ENCODE measurements at regions not wholly inside any gene's neighbourhood (a gene's known extent, or its start where the extent isn't known, plus 50 kb on each side); places are given as distances from the start of the nearest gene placed in this dataset.

DNA sequence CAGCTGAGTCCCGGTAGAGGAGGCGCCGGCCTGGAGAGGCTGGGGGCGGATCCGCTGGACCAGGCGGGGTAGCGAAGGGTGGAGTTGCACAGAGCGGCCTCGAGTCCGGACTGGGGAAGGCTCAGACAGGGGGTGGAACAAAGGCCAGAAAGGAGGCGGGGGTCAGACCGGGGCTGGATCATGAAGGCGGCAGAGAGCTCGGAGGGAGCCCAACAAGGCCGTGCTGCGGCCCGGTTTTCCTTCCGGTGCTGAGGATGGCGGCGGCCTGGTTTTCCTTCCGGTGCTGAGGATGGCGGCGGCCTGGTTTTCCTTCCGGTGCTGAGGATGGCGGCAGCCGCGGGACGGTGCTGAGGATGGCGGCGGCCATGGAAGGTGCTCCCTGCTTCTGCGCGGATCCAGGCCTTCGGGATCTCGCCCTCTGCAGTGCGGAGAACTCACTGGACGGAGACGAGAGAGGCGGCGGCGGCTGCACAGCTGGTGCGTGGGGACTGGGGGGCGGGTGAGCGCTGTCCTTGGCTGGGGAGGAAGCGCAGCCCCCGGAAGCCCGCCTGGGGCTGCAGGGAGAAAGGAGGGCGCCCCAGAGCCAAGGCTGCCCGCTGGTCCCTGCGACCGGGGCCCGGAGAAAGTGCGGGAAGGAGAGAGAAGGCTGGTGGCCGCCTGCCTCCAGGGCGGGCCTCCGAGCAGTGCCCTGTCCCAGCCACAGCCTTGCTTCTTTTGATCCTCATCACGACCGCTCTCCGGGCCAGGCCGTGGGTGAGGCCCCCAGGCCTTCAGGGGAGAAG lies 350.4 kb upstream of the B3GAT1 start:
- H3K4me3 ChIP-seq (ENCODE audit: control insufficient read depth, low read depth, low read length), result no peak overlapping the region
- TF ChIP-seq, protein P1, sequence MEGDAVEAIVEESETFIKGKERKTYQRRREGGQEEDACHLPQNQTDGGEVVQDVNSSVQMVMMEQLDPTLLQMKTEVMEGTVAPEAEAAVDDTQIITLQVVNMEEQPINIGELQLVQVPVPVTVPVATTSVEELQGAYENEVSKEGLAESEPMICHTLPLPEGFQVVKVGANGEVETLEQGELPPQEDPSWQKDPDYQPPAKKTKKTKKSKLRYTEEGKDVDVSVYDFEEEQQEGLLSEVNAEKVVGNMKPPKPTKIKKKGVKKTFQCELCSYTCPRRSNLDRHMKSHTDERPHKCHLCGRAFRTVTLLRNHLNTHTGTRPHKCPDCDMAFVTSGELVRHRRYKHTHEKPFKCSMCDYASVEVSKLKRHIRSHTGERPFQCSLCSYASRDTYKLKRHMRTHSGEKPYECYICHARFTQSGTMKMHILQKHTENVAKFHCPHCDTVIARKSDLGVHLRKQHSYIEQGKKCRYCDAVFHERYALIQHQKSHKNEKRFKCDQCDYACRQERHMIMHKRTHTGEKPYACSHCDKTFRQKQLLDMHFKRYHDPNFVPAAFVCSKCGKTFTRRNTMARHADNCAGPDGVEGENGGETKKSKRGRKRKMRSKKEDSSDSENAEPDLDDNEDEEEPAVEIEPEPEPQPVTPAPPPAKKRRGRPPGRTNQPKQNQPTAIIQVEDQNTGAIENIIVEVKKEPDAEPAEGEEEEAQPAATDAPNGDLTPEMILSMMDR (IDR thresholded peaks at IDR 0.05; ENCODE audit: control insufficient read depth, insufficient read depth, low read depth, low read length, missing control alignments), result no peak

DNA sequence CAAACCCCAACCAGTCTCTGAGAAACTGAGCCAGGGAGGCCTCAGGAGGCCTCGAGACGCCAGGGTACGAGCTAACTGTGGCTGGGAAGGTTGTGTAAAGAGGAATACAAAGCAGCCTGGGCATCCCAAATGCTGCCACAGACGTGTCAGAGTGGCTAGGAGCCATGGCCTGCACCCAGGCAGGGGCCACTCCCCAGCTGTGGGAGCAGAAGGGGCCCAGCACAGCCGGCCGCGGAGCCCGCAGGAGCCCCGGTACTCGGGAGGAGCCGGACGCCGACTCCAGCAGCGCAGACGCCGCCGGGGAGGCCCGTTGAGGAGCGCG lies 349.8 kb upstream of the B3GAT1 start:
- no peak overlapping the region for H3K4me3 ChIP-seq (ENCODE audit: control insufficient read depth, low read depth, low read length)
- TF ChIP-seq, protein P1 (IDR thresholded peaks at IDR 0.05; ENCODE audit: control insufficient read depth, insufficient read depth, low read depth, low read length, missing control alignments), result no peak
- no peak for DNase-seq (ENCODE audit: low read depth)

More for the DNA sequence above, 350.4 kb upstream of the B3GAT1 start:
- DNase-seq (ENCODE audit: low read depth), result no peak

DNA sequence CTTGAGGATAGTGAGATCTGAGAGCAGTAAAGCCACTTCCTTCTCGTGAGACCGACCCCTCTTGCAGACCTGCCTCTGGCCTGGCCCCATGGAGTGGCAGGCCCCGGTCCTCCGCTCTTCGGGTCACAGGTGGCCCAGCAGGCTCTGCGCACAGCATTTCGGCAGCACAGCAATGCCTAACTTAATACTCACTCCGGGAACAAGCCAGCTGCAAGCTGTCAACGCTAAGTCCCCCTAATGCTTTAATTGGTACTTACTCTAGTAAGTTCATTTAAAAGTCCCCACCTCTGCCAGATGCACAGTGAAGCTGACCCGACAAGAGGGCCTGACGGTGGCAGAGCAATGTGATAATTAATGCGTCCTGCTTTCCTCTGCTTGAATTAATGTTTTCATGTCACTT lies 349.3 kb upstream of the B3GAT1 start:
- TF ChIP-seq, protein P1 (IDR thresholded peaks at IDR 0.05; ENCODE audit: control insufficient read depth, insufficient read depth, low read depth, low read length, missing control alignments), result no peak
- H3K4me3 ChIP-seq (ENCODE audit: control insufficient read depth, low read depth, low read length), result no peak overlapping the region
- DNase-seq (ENCODE audit: low read depth), result no peak

DNA sequence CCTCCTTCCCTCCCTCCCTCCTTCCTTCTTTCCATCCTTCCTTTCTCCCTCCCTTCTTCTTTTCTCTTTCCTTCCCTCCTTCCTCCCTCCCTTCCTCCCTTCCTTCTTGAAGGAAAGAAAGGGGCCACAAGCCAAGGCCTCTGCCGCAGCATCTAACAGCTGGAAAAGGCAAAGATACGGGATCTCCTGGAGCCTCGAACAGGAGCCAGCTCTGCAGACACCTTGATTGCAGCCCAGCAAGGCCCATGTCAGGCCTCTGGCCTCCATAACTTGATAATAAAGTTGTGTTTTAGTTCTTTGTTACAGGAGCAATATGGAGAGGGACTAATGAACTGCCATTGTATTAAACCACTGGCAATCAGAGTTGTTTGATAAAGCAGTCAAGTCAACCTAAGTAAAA lies 348.9 kb upstream of the B3GAT1 start:
- TF ChIP-seq, protein P1 (IDR thresholded peaks at IDR 0.05; ENCODE audit: control insufficient read depth, insufficient read depth, low read depth, low read length, missing control alignments), result no peak
- no peak overlapping the region for H3K4me3 ChIP-seq (ENCODE audit: control insufficient read depth, low read depth, low read length)
- no peak for DNase-seq (ENCODE audit: low read depth)

DNA sequence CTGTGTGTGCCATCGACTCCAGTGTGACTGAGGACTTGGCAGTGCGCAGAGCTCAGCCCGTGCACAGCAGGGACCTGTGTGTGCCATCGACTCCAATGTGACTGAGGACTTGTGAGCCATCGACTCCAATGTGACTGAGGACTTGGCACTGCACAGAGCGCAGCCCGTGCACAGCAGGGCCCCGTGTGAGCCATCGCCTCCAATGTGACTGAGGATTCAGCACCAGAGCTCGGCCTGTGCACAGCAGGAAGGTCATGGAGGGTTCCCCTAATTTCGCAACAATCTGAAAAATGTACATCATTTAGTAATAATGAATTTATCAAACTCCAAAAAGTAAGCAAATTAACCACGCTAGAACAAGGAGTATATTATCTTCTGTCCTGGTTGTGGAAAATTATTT lies 348.3 kb upstream of the B3GAT1 start:
- no peak overlapping the region for H3K4me3 ChIP-seq (ENCODE audit: control insufficient read depth, low read depth, low read length)
- TF ChIP-seq, protein P1 (IDR thresholded peaks at IDR 0.05; ENCODE audit: control insufficient read depth, insufficient read depth, low read depth, low read length, missing control alignments), result no peak
- no peak for DNase-seq (ENCODE audit: low read depth)

DNA sequence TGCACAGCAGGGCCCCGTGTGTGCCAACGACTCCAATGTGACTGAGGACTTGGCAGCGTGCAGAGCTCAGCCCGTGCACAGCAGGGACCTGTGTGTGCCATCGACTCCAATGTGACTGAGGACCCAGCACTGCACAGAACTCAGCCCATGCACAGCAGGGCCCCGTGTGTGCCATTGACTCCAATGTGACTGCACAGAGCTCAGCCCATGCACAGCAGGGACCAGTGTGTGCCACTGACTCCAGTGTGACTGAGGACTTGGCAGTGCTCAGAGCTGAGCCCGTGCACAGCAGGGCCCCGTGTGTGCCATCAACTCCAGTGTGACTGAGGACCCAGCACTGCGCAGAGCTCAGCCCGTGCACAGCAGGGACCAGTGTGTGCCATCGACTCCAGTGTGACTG lies 347.8 kb upstream of the B3GAT1 start:
- no peak for DNase-seq (ENCODE audit: low read depth)
- TF ChIP-seq, protein P1 (IDR thresholded peaks at IDR 0.05; ENCODE audit: control insufficient read depth, insufficient read depth, low read depth, low read length, missing control alignments), result no peak
- H3K4me3 ChIP-seq (ENCODE audit: control insufficient read depth, low read depth, low read length), result no peak overlapping the region

All from AG09309 (cell line).